Uterus (tissue), 2 donors: ENCODE measurements at regions not wholly inside any gene's neighbourhood (a gene's known extent, or its start where the extent isn't known, plus 50 kb on each side); places are given as distances from the start of the nearest gene placed in this dataset.

Experiments
- POLR2A ChIP-seq, 2 donors: fragments of 450-650 bp; IDR thresholded peaks; one replicate each; pipeline ENCODE4 v1.6.1; 2016; ENCODE audit warnings: antibody characterized with exemption in 2 of 2, mild to moderate bottlenecking in 1 of 2, moderate library complexity in 1 of 2
- TF ChIP-seq, protein P1 (sequence below), 4 experiments: fragments of 200-600 bp in 2 of 4; fragments of 450-650 bp in 2 of 4; sonication (generic) in 2 of 4; IDR thresholded peaks; one replicate each; pipeline ENCODE4 v1.5.1; 2016 to 2019; ENCODE audit warnings: antibody characterized with exemption in 4 of 4, mild to moderate bottlenecking in 2 of 4, moderate library complexity in 1 of 4

DNA sequence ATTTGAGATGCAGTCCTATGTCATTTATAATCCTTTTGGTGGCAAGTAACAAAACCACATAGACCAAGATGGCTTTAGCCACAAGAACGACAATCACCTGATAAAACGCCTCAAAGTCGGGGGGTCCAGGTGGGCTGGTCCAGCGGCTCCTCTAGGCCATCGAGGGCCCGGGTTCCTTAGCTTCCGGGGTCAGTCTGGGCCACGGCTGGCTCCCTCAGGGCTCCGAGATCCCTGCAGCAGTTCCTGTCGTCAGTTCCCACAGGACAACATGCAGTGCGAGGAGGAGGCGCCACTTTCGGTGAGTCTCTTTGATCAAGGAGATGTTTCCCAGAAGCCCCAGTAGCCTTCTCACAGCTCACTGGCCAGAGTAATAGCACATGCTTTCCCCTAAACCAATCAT lies 574.6 kb downstream of the AACS start:
- no peak for TF ChIP-seq POLR2A (IDR thresholded peaks at IDR 0.05)
- TF ChIP-seq, protein P1, sequence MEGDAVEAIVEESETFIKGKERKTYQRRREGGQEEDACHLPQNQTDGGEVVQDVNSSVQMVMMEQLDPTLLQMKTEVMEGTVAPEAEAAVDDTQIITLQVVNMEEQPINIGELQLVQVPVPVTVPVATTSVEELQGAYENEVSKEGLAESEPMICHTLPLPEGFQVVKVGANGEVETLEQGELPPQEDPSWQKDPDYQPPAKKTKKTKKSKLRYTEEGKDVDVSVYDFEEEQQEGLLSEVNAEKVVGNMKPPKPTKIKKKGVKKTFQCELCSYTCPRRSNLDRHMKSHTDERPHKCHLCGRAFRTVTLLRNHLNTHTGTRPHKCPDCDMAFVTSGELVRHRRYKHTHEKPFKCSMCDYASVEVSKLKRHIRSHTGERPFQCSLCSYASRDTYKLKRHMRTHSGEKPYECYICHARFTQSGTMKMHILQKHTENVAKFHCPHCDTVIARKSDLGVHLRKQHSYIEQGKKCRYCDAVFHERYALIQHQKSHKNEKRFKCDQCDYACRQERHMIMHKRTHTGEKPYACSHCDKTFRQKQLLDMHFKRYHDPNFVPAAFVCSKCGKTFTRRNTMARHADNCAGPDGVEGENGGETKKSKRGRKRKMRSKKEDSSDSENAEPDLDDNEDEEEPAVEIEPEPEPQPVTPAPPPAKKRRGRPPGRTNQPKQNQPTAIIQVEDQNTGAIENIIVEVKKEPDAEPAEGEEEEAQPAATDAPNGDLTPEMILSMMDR (IDR thresholded peaks at IDR 0.05) = no peak
